ENCODE measurements at regions not wholly inside any gene's neighbourhood (a gene's known extent, or its start where the extent isn't known, plus 50 kb on each side); places are given as distances from the start of the nearest gene placed in this dataset.

- DNase-seq, result no peak
These were observed 1134.7 kb upstream of the ADGRL2 start for GRCh38 chr1:80666073-80666472.

GRCh38 chr1:80659161-80659560, 1141.6 kb upstream of the ADGRL2 start:
- DNase-seq, result no peak

- DNase-seq, result no peak
These were observed 1143.0 kb upstream of the ADGRL2 start for GRCh38 chr1:80657707-80658106.

- DNase-seq, result no peak
These were observed 1143.6 kb upstream of the ADGRL2 start for GRCh38 chr1:80657044-80657643.

GRCh38 chr1:80656641-80657040, 1144.1 kb upstream of the ADGRL2 start:
- DNase-seq, result no peak

- no peak for DNase-seq
These were observed 1144.6 kb upstream of the ADGRL2 start for GRCh38 chr1:80656014-80656636.

- no peak for DNase-seq
These were observed 1154.7 kb upstream of the ADGRL2 start for GRCh38 chr1:80646053-80646452.

GRCh38 chr1:80645621-80646020, 1155.1 kb upstream of the ADGRL2 start:
- no peak for DNase-seq

GRCh38 chr1:80640978-80641377, 1159.8 kb upstream of the ADGRL2 start:
- DNase-seq, result no peak

GRCh38 chr1:80639777-80640533, 1160.8 kb upstream of the ADGRL2 start:
- DNase-seq, result no peak

GRCh38 chr1:80633947-80634706, 1166.6 kb upstream of the ADGRL2 start:
- no peak for DNase-seq

GRCh38 chr1:80632284-80632683, 1168.5 kb upstream of the ADGRL2 start:
- no peak for DNase-seq

GRCh38 chr1:80629304-80629837, 1171.4 kb upstream of the ADGRL2 start:
- DNase-seq, result no peak

- no peak for DNase-seq
These were observed 1176.1 kb upstream of the ADGRL2 start for GRCh38 chr1:80624682-80625081.

- DNase-seq, result no peak
These were observed 1193.7 kb upstream of the ADGRL2 start for GRCh38 chr1:80607064-80607463.

- DNase-seq, result no peak
These were observed 1206.7 kb upstream of the ADGRL2 start for GRCh38 chr1:80594013-80594412.

- no peak for DNase-seq
These were observed 1207.5 kb upstream of the ADGRL2 start for GRCh38 chr1:80593197-80593596.

- DNase-seq, result peak; percentile 20
These were observed 1217.8 kb upstream of the ADGRL2 start for GRCh38 chr1:80582980-80583379.

- no peak for DNase-seq
These were observed 1221.7 kb upstream of the ADGRL2 start for GRCh38 chr1:80579055-80579454.

GRCh38 chr1:80566867-80567266, 1233.9 kb upstream of the ADGRL2 start:
- DNase-seq, result no peak

- no peak for DNase-seq
These were observed 1234.6 kb upstream of the ADGRL2 start for GRCh38 chr1:80566123-80566522.

- no peak for DNase-seq
These were observed 1235.3 kb upstream of the ADGRL2 start for GRCh38 chr1:80565406-80565805.

- no peak for DNase-seq
These were observed 1258.5 kb upstream of the ADGRL2 start for GRCh38 chr1:80542231-80542630.

Data from right hindlimb (tissue), 1 donor.